ENCODE measurements at regions not wholly inside any gene's neighbourhood (a gene's known extent, or its start where the extent isn't known, plus 50 kb on each side); places are given as distances from the start of the nearest gene placed in this dataset.
"Not testable (repeated sequence)": the region's sequence is repeated elsewhere in the genome, so short reads cannot be mapped to it uniquely, and the experiment has no call there.

DNA sequence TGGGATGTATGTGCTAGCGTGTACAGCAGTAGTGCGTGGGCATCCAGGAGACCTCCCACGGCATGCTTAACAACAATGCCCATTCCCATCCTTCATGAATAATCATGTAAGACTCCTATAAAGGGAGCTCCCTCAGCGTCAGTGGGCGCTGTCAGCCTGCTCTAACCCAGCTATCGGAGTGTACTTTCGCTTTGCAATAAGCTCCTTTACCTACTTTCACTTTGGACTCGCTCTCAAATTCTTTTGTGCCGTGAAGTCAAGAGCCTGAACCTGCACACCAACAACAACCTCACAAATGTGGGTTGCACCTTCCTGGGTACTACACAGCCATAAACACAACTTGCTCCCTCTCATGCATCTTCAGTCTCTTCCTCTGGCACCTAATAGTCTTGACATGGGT lies 114.8 kb upstream of the PAXBP1 start:
- peak; percentile 54 for DNase-seq

DNA sequence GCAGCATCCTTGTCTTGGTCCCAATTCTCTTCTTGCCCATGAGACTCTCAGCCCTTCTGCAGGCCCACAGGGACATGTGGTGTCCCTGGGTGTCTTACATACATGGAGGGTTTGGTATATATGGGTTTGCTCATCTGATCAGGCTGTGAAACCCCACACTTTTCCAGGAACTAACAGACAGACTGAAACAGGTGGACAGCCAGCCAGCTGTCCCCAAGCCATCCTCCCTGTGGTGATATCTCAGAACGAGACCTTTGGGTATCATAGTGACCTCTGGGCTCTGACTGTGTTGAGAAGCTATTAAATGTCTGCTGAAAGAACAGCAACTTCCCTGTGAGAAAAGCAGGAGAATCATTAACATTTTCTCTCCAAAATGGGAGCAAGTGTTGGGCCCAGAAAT lies 115.5 kb upstream of the PAXBP1 start:
- no peak for DNase-seq

DNA sequence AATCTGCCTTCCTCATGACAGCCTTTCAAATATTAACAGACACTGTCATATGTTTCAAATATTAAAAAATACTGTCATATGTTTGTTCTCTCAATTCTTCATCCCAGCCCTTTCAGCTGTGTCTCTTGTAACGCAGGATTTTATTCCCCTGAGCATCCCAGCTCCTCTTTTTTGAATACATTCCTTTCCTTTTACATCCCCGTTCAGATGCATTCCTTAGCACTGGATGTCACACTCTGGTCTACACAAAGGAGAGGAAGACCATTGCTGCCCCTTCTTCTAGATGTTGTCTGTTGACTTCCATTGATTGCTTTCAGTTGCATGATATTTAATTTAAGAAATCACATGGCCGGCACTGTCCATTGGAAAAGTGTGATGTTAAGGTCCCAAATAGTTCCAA lies 117.4 kb upstream of the PAXBP1 start:
- no peak for DNase-seq

DNA sequence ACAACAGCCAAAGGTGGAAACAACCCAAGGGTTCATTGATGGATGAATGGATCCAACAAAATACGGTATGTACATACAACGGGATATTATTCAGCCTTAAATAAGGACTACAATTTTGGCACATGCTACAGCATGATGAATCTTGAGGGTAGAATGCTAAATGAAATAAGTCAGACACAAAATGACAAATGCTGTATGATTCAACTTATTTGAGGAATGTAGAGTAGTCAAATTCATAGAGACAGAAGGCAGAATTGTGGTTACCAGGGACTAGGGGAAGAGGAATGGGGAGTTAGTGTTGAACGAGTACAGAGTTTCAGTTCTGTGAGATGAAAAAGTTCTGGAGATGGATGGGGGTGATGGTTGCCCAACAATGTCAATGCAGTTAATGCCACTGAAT lies 118.0 kb upstream of the PAXBP1 start:
- DNase-seq = no peak

DNA sequence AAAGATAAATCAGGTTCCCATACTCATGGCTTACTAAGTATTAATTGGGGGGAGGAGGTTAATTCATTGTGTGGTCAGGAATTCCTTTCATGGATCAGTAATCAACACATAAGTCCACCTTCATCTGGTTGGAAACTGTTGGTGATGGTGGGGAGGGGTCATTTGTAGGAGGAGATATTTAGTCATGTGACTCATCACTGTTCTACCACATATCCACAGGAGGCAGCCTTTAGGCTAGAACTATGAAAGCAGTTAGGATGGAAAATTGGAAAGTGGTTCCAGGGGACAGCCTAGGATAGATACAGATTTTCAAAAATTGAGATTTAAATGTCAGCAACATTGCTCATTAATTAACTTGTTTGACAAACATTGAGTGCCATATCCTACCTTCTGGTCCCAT lies 122.8 kb upstream of the PAXBP1 start:
- no peak for DNase-seq

DNA sequence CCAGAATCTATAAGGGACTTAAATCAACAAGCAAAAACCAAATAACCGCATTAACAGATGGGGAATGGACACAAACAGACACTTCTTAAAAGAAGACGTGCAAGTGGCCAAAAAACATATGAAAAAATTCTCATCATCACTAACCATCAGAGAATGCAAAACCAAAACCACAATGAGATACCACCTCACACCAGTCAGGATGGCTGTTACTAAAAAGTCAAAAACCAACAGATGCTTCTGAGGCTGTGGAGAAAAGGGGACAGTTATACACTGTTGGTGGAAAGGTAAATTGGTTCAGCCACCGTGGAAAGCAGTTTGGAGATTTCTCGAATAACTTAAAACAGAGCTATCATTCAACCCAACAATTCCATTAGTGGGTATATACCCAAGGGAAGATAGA lies 124.9 kb upstream of the OLIG2 start:
- no peak for DNase-seq

DNA sequence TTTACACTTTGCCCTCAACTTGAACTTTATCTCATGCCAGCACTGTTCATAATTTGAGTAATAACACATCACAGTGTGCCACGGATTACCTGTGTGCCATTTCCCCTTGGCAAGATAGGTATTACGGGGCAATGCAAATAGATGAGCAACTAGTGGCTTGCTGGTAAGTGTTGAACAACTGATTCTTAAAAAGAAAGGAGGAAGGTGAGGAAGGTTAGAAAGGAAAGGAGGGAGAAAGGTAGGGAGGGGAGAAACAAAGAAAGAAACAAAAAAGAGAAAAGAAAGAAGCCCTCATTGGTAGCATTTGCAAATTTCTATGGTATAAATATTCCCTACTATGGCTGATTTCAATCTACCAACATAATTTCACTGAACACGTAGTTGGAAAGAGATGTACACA lies 118.2 kb upstream of the OLIG2 start:
- DNase-seq = no peak

DNA sequence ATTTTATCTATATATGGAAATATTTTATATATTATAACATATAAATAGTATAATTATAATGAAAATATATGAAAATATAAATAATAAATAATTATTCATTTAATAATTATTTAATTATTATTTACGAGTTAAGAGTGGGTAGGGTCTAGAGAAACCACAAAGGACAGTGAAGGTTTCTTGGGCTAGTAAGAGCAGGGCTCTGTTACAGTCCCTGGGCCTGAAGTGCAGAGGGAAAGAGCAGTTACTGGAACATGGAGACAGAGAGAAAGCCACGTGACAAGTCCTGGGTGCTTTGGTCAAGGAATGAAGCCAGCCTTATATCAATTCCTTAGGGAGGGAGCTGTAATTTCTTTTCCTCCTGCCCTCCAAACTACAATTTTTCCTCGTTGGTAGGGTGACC lies 117.2 kb upstream of the OLIG2 start:
- DNase-seq = no peak

DNA sequence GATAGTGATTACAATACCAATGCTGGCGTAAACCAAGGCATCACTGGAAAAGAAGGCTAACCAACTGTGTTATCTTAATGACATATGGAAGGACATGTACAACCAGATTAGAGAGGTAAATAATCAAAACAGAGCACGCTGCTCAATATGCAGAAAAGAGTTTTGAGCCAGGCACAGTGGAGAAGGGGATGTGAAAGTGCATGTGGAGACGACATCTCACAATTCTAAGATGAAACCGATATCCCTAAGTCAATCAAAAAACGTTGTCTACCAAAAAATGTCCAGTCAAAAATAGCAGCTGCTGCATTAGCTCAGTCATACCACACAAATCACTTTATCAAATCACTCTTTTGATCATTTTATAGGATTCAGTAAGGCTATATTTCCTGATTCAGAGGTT lies 116.3 kb upstream of the OLIG2 start:
- DNase-seq = no peak

DNA sequence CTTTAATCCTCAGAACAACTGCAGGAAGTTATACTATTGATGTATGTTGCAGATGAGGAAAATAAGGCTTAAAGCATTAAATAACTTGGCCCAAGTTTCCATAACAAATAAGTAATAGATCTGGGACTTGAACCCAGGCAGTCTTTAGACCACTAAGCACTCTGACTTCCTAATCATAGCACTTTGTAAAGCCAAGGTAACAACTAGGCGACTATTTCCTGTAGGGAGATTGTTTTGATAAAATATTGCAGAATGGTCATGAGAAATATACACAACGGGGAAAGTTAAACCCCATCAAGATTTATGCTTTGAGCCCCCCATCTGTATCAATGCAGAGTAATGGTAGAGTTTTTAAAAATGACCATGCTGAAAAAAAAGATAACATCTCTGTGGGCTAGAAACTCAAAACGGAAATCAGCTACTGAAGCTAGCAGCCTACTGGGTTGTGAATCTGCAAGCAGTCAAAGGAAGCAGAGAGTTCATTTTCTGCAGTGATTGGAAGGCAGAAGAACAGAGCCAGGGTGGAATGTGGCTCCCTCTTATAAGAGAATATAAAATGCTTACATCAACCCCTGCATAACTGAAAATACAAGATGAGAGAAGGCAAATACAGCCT lies 111.2 kb upstream of the OLIG2 start:
- DNase-seq = peak; percentile 32

DNA sequence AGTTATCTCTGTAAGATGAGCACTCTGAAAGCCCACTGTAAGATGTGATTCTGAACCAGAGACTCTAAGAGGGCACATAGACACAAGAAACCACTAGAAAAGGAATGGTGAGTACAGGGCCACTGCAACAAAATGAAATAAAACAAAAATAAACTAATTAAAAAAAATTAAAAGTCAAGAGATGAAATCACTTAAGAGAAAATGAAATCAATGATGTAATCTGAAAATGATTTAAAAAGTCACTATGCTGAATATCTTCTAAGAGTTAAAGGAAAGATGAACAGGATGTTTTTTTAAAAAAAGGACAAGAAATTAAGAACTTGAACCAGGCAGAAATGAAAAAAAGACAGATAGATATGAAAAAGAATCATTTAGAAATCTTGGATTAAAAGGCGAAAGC lies 110.6 kb upstream of the OLIG2 start:
- DNase-seq = no peak

DNA sequence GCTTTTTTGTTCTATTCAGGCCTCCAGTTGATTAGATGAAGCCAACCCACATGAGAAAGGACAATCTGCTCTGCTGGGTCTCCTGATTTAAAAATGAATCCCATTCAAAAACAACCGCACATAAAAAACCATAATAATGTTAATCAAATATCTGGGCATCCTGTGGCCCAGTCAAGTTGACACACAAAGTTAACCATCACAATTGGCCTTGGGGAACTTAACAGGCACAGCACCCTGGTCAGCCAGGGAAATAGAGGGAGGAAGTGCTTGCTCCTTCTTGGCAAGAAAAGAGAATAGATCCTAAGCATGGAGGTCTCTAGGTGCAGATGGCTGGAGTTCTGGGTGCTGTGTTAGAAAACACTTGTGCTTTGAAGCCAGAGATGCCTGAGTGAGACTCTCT lies 109.6 kb upstream of the OLIG2 start:
- no peak for DNase-seq

DNA sequence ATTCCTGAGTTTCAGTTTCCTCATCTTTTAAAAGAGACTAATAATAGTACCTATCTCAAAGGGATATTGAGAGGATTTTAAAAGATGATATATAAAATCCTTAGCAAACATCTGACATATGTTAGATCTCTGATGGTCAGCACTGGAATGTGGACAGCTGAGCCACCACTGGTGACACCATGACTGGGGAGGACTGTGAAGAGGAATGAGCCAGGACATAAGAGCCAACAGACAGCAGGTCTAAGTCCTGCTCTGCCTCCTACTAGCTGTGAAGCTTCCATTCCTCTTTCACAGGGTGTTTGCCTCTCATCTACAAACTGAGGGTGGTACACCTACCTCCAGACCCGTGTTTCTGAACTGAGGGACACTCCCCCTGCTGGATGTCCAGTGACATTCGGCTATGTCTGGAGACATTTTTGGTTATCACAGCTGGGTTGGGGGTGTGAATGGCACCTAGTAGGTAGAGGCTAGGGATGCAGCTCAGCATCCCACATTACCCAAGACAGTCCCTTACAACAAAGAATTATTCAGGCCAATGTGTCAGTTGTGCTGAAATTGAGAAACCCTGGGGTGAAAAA lies 109.1 kb upstream of the OLIG2 start:
- DNase-seq = no peak

DNA sequence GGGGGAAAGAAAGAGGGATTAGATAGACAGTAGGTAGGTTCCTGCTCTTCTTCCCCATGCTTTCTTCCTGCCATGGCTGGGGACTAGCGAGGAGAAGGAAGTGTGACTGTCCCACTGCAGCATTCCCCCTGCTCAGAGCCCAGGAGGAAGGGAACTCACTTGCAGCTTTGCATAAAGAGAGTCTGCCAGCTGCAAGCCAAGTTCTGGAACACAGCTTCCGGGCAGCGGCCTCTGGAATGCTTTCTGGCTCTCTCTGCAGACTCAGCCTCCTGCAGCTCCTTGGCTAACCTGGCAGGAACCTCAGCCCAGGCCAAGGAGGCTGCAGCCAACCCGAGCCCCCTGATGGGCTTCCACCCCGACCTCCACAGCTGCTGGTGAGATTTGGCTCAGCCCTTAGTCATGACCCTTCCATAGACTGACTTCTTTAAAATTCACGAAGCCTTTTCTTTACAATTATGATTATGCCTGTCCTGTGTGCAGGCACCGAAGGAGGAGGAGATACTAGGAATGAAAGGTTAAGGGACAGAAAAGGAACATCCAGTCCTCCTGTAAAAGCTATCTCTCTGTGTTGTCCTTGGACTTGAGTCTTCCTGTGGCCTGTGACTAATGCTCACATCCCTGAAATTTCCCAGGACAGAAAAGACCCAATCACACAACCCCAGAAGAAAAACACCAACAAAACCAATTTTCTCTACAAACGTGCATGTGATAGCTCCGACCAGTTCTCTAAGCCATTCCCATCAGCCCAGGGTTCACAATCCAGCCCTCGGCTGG lies 108.2 kb upstream of the OLIG2 start:
- no peak for DNase-seq

DNA sequence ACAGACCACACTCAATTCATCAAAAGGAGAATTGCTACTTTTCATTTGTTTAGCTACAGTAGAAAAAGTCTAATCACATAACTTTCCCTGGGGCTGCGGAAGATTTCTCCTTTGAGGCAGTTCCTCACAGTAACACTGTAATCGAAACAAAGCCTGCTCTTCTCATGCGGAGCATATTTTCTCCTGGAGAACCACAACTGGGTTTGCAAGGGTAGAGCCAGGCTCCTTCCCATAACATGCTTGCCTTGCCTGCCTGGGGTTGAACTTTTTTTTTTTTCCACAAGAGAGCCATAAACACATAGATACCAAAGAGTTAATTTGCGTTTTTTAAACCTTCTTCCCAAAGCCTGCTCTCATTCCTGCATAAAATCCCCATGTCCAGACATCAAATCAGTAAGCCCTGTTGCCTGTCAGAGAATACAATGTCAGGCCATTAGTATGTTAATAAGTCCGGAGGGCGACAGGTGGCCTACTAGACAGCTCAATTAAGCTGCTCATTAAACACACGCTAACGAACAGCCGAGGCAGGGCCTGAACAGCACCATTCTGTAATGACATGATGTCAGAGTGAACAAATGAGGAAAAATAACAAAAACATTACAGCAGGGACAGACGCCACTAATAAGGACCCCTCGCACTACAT lies 107.1 kb upstream of the OLIG2 start:
- DNase-seq = no peak

DNA sequence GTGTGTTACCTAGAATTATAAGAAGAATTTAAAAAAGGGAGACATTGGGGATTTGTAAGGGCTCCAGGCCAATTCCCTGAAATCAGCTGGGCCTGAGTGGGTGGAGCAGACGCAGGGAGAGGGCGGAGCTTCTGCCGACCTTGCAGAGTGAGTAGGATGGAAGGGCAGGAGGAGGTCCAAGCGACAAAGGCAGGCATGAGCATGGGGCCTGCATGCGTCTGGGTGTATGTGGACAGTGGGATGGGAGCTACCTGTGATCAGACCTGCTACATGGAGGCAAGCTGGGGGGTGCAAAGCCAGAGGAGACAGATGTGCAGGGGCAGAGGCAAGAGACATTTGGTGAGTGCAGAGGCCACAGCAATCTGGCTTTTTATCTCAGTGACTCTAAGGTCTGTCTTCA lies 105.3 kb upstream of the OLIG2 start:
- DNase-seq = no peak

DNA sequence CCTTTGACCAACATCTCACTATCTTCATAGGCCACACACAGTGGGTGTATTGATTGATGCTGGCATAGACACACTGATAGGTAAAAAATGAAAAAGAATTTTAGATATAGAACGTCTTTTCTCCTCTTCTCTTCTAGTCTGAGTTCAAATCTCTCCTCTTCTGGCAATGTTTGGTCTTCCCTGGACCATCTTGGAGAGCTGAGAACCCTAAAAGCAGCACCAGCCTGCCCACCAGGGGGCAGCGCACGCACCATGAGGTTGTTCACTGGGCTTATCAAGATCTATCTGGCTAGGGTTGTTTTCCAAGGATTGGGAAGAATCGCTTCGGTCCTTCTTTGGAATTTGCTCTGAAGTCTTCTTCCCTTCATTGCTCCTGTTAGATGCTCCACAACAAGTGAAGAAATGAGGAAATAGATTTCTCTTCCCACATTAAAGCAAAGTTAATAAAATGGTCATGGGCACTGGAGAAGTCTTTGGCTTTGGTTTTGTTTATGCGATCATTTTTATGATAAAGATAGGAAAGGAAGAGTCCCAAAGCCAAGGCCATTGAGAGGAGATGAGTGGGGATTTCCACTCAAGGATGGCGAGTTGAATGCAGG lies 104.0 kb upstream of the OLIG2 start:
- peak; percentile 43 for DNase-seq

DNA sequence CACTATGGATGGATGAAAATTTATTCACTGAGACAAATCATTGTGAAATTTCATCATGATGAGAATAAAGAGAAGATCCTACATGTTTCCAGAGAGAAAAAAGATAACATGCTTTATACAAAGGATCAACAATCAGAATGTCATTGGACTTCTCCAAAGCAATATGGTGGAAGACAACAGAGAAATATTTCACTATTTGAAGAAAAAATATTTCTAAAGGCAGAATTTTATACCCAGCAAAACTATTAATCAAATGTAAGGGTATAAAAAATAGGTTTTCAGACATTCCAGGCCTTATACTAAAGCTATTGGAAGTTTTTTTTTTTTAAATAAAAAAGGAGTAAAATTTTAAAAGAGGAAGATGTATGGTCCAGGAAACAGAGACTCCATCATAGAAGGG lies 100.6 kb upstream of the OLIG2 start:
- DNase-seq = no peak

DNA sequence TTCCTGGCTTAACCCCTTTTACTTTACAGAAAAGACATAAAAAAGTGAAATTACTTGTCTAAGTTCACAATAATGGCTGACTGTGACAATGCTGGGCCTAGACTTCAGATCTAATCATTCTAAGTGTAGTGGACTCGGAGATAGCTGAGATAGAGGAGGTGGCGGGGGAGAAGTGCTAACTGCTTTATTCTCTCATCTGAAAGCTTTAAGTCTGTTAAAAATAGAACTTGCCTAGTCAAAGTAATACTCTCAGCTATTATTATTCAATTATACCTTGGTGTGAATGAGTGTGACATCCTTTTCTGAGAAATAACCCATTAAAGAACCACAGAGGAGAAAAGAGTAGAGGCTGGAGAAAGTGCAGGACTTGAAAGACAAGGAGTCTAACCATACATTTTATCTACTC lies 96.1 kb upstream of the OLIG2 start:
- DNase-seq = peak; percentile 16

DNA sequence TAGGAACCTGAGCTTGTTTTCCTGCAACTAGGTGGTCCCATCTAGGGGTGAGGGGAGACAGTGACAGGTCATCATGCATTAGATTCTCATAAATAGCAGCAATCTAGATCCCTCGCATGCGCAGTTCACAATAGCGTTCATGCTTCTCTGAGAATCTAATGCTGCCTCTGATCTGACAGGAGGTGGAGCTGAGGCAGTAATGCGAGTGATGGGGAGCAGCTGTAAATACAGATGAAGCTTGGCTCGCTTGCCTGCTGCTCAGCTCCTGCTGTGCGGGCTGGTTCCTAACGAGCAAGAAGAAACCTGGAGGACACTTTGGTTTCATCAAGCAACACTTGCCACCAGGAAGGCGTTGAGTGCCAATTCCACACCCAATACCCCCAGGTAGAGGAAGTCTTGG lies 95.1 kb upstream of the OLIG2 start:
- no peak for DNase-seq

DNA sequence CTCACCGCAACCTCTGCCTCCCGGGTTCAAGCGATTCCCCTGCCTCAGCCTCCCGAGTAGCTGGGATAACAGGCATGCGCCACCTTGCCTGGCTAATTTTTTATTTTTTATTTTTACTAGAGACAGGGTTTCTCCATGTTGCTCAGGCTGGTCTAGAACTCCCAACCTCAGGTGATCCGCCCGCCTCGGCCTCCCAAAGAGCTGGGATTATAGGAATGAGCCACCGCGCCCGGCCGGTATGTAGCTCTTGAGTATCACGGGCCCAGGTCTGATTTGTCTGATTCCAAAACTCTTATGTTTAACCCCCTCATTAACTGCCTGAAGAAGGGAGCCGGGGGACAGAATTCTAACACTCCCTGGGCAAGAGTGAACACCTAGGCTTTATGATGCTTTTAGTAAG lies 91.7 kb upstream of the OLIG2 start:
- not testable (repeated sequence) for DNase-seq

DNA sequence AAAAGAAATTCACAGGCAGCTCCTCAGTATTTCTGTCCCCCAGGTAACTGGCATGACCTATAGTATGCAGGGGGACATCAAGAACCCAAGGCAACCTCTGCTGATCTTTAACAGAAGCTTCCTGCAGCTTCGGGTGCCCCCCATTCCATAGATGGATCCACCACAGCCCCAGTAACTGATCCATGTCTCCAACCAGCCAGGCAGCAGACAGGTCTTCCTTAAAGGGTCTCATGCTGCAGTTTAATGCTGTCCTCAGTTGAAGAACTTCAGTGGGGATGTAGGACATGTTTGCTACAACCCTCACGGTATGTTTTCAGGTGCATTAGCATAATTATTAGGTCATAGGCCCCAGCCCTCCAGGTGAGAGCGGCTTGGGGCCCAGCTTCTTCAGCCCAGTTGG lies 90.9 kb upstream of the OLIG2 start:
- no peak for DNase-seq

All from CD4-positive, alpha-beta T cell treated with Interleukin-10 for 1 hour (primary cell).